Left ventricle myocardium inferior (tissue), 1 donor: ENCODE measurements at regions not wholly inside any gene's neighbourhood (a gene's known extent, or its start where the extent isn't known, plus 50 kb on each side); places are given as distances from the start of the nearest gene placed in this dataset.

Source experiments
- DNase-seq: peaks from one replicate; pipeline ENCODE4 v3.0.0-alpha.2; 2020
- H3K27ac ChIP-seq: fragments of 200-600 bp; replicated peaks from 2 replicates; pipeline ENCODE4 v1.8.0; 2021
- H3K27me3 ChIP-seq: fragments of 200-600 bp; 2 replicates; pipeline ENCODE4 v1.8.0; 2021; ENCODE audit warnings: low read depth
- H3K36me3 ChIP-seq: fragments of 200-600 bp; 2 replicates; pipeline ENCODE4 v1.8.0; 2021
- H3K4me1 ChIP-seq: fragments of 200-600 bp; 2 replicates; pipeline ENCODE4 v1.8.0; 2021
- H3K4me3 ChIP-seq: fragments of 200-600 bp; 2 replicates; pipeline ENCODE4 v1.8.0; 2021; ENCODE audit warnings: mild to moderate bottlenecking, moderate library complexity
- H3K9me3 ChIP-seq: fragments of 200-600 bp; replicated peaks from 2 replicates; pipeline ENCODE4 v1.8.0; 2021
- CTCF ChIP-seq: fragments of 200-600 bp; IDR thresholded peaks from 2 replicates; pipeline ENCODE4 v1.8.0; 2021; ENCODE audit warnings: antibody characterized with exemption, mild to moderate bottlenecking, borderline replicate concordance
- intact Hi-C: fragments of 100-400 bp; cut with micrococcal nuclease; formaldehyde crosslinking; loops from one replicate; pipeline ENCODE4 v1.11.0; 2022
- donor health status: DM: no; HTN: yes; CAD: no; lungs with severe emphysema.

- Histone ChIP-seq H3K4me1 (peaks cover 11% of the 10 kb centered on the region), H3K36me3 (no peaks in the 10 kb centered on the region), H3K9me3 (no peaks in the 10 kb centered on the region), H3K4me3 (no peak overlapping the region), H3K27me3 (no peaks in the 10 kb centered on the region), H3K27ac (peak overlapping the region; percentile 56)
- intact Hi-C loops: no loop called here
- TF ChIP-seq CTCF: no peak
- no peak for DNase-seq
Measured at GRCh38 chr1:234943836-234944402, 184.7 kb downstream of the TOMM20 start.

- intact Hi-C loops: no loop called here
- H3K27ac ChIP-seq: no peak overlapping the region
- no peaks in the 10 kb centered on the region for H3K27me3 ChIP-seq
- H3K4me1 ChIP-seq: peaks cover 11% of the 10 kb centered on the region
- H3K4me3 ChIP-seq: no peak overlapping the region
- H3K36me3 ChIP-seq: no peaks in the 10 kb centered on the region
- no peaks in the 10 kb centered on the region for H3K9me3 ChIP-seq
- no peak for TF ChIP-seq CTCF
- DNase-seq: no peak
Measured at GRCh38 chr1:234942879-234943506, 185.6 kb downstream of the TOMM20 start.

GRCh38 chr1:234942012-234942332 is 186.7 kb downstream of the TOMM20 start:
- no peaks in the 10 kb centered on the region for H3K9me3 ChIP-seq
- no peak overlapping the region for H3K27ac ChIP-seq
- TF ChIP-seq CTCF: no peak
- peaks cover 11% of the 10 kb centered on the region for H3K4me1 ChIP-seq
- H3K27me3 ChIP-seq: no peaks in the 10 kb centered on the region
- no peak overlapping the region for H3K4me3 ChIP-seq
- no peaks in the 10 kb centered on the region for H3K36me3 ChIP-seq
- DNase-seq: no peak
- intact Hi-C loops: no loop called here

- H3K9me3 ChIP-seq: no peaks in the 10 kb centered on the region
- H3K27ac ChIP-seq: no peak overlapping the region
- no peak overlapping the region for H3K4me3 ChIP-seq
- DNase-seq: no peak
- H3K27me3 ChIP-seq: no peaks in the 10 kb centered on the region
- intact Hi-C loops: no loop called here
- H3K4me1 ChIP-seq: peaks cover 11% of the 10 kb centered on the region
- no peaks in the 10 kb centered on the region for H3K36me3 ChIP-seq
- no peak for TF ChIP-seq CTCF
Measured at GRCh38 chr1:234941321-234942011, 187.2 kb downstream of the TOMM20 start.

GRCh38 chr1:234940841-234941240 is 187.8 kb downstream of the TOMM20 start:
- no peak for DNase-seq
- no peak overlapping the region for H3K4me3 ChIP-seq
- intact Hi-C loops: no loop called here
- H3K27me3 ChIP-seq: no peaks in the 10 kb centered on the region
- peaks cover 11% of the 10 kb centered on the region for H3K4me1 ChIP-seq
- TF ChIP-seq CTCF: no peak
- no peaks in the 10 kb centered on the region for H3K36me3 ChIP-seq
- no peaks in the 10 kb centered on the region for H3K9me3 ChIP-seq
- no peak overlapping the region for H3K27ac ChIP-seq
